Astrocyte (in vitro differentiated cells and primary cell): ENCODE measurements at regions not wholly inside any gene's neighbourhood (a gene's known extent, or its start where the extent isn't known, plus 50 kb on each side); places are given as distances from the start of the nearest gene placed in this dataset.

ENCODE experiments used
- DNase-seq: peaks from one replicate; pipeline ENCODE4 v3.0.0-alpha.2; 2010; ENCODE audit warnings: low read depth
- FAIRE-seq: peaks from 2 replicates; lab custom pipeline; 2011; peaks lifted over from hg19 to GRCh38; lab: Jason Lieb, UNC
- H2AFZ ChIP-seq: 2 replicates; pipeline ENCODE4 v1.6.0; 2012; ENCODE audit warnings: low read depth, low read length, inconsistent platforms
- H3K27ac ChIP-seq: 2 replicates; pipeline ENCODE4 v1.5.1; 2011; ENCODE audit warnings: low read depth, low read length, inconsistent platforms
- H3K27me3 ChIP-seq: 2 replicates; pipeline ENCODE4 v1.6.0; 2011; ENCODE audit warnings: low read length, inconsistent platforms; ENCODE audit not compliant: insufficient read depth
- H3K36me3 ChIP-seq: 2 replicates; pipeline ENCODE4 v1.5.1; 2011; ENCODE audit warnings: low read length, inconsistent platforms; ENCODE audit not compliant: insufficient read depth
- H3K4me1 ChIP-seq: 2 replicates; pipeline ENCODE4 v1.5.1; 2011; ENCODE audit warnings: low read length, inconsistent platforms; ENCODE audit not compliant: insufficient read depth
- H3K4me2 ChIP-seq: 2 replicates; pipeline ENCODE4 v1.6.0; 2012; ENCODE audit warnings: low read length, inconsistent platforms
- H3K4me3 ChIP-seq: 2 replicates; pipeline ENCODE4 v1.5.1; 2011; ENCODE audit warnings: low read depth, mild to moderate bottlenecking, low read length, inconsistent platforms; ENCODE audit not compliant: insufficient read depth
- H3K79me2 ChIP-seq: 2 replicates; pipeline ENCODE4 v1.6.0; 2012; ENCODE audit warnings: mild to moderate bottlenecking, low read length, inconsistent platforms; ENCODE audit not compliant: insufficient read depth
- H3K9ac ChIP-seq: 2 replicates; pipeline ENCODE4 v1.6.0; 2012; ENCODE audit warnings: mild to moderate bottlenecking, low read length, inconsistent platforms
- H3K9me3 ChIP-seq: 2 replicates; pipeline ENCODE4 v1.5.1; 2012; ENCODE audit warnings: low read depth, mild to moderate bottlenecking, low read length, inconsistent platforms; ENCODE audit not compliant: insufficient read depth
- H4K20me1 ChIP-seq: 2 replicates; pipeline ENCODE4 v1.6.0; 2012; ENCODE audit warnings: low read length, inconsistent platforms; ENCODE audit not compliant: insufficient read depth
- H3K27ac Mint-ChIP-seq: one replicate; pipeline ENCODE4 v1.8.0; 2021; ENCODE audit warnings: mild to moderate bottlenecking, mixed read lengths; ENCODE audit not compliant: unreplicated experiment
- H3K27me3 Mint-ChIP-seq: one replicate; pipeline ENCODE4 v1.8.0; 2021; ENCODE audit warnings: low read depth, mixed read lengths; ENCODE audit not compliant: unreplicated experiment
- H3K36me3 Mint-ChIP-seq: one replicate; pipeline ENCODE4 v1.8.0; 2021; ENCODE audit warnings: low read depth, mixed read lengths; ENCODE audit not compliant: unreplicated experiment
- H3K4me1 Mint-ChIP-seq: one replicate; pipeline ENCODE4 v1.8.0; 2021; ENCODE audit warnings: low read depth, mixed read lengths; ENCODE audit not compliant: unreplicated experiment
- H3K4me3 Mint-ChIP-seq: one replicate; pipeline ENCODE4 v1.8.0; 2021; ENCODE audit warnings: mild to moderate bottlenecking, moderate library complexity, mixed read lengths; ENCODE audit not compliant: unreplicated experiment
- H3K9me3 Mint-ChIP-seq: one replicate; pipeline ENCODE4 v1.8.0; 2021; ENCODE audit warnings: mild to moderate bottlenecking, mixed read lengths; ENCODE audit not compliant: unreplicated experiment
- EZH2 ChIP-seq: IDR thresholded peaks from 2 replicates; pipeline ENCODE4 v1.6.1; 2012; ENCODE audit warnings: mild to moderate bottlenecking, low read length, inconsistent platforms; ENCODE audit not compliant: insufficient read depth
- TF ChIP-seq, protein P1 (sequence below): IDR thresholded peaks from 2 replicates; pipeline ENCODE4 v1.5.1; 2011; ENCODE audit warnings: low read depth, mild to moderate bottlenecking, inconsistent platforms, low read length, moderate library complexity; ENCODE audit not compliant: insufficient read depth

DNA sequence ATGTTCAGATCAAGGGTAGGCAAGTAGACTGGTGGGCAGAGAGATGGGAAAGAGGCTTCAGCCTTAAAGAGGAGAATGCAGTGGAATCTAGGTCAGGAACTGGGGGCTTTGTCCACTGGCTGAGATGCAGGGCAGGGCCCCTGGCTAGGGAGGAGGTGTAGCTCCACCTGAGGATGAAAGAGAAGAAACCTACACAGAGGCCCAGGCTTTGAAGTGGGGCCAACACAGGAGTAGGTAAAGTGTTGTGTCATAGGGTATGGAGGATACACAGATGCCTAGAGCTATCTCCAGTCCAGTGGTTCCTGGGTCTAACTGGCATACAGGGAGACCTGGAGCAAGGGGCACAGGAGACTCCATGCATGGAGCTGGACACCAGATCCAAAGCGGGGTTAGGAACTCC, 73.5 kb downstream of the RASSF10 start:
- Mint-ChIP-seq H3K36me3 (no peaks in the 10 kb centered on the region), H3K9me3 (peaks cover 12% of the 10 kb centered on the region), H3K27ac (no peak overlapping the region), H3K4me1 (no peaks in the 10 kb centered on the region), H3K4me3 (no peak overlapping the region), H3K27me3 (peaks cover 55% of the 10 kb centered on the region)
- Histone ChIP-seq H3K9ac (no peak overlapping the region), H3K9me3 (no peaks in the 10 kb centered on the region), H2AFZ (no peak overlapping the region), H3K4me3 (no peak overlapping the region), H3K79me2 (no peaks in the 10 kb centered on the region), H3K27me3 (peaks cover 36% of the 10 kb centered on the region), H3K27ac (no peak overlapping the region), H3K4me2 (no peak overlapping the region), H3K4me1 (no peaks in the 10 kb centered on the region), H4K20me1 (no peaks in the 10 kb centered on the region), H3K36me3 (no peaks in the 10 kb centered on the region)
- DNase-seq: no peak
- no peak for TF ChIP-seq EZH2
- TF ChIP-seq, protein P1, sequence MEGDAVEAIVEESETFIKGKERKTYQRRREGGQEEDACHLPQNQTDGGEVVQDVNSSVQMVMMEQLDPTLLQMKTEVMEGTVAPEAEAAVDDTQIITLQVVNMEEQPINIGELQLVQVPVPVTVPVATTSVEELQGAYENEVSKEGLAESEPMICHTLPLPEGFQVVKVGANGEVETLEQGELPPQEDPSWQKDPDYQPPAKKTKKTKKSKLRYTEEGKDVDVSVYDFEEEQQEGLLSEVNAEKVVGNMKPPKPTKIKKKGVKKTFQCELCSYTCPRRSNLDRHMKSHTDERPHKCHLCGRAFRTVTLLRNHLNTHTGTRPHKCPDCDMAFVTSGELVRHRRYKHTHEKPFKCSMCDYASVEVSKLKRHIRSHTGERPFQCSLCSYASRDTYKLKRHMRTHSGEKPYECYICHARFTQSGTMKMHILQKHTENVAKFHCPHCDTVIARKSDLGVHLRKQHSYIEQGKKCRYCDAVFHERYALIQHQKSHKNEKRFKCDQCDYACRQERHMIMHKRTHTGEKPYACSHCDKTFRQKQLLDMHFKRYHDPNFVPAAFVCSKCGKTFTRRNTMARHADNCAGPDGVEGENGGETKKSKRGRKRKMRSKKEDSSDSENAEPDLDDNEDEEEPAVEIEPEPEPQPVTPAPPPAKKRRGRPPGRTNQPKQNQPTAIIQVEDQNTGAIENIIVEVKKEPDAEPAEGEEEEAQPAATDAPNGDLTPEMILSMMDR: no peak
- FAIRE-seq: no peak

DNA sequence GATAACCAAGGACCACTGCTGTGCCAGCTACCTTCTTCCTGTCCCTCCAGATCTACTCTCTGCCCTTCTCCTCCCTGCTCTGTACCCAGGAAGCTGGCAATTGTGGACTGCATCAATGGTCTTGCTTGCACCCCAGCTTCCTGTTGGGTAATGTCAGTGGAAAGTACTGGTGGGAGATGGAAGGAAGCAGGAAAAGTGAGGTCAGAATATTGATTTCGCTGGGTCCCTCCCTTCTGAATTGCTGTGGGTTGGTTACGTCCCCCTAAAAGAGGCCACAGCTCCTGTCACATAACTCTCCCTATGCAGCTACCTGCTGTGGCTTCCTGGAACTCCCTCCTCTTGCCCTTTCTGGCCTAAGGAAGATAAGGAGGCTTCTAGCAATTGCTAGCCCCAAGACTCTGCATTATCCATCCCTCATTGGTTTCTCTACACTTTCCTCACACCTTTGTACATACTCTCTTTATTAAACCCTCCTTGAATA, 81.2 kb downstream of the RASSF10 start:
- no peak overlapping the region for H2AFZ ChIP-seq
- DNase-seq: no peak
- H3K4me2 ChIP-seq: no peak overlapping the region
- no peak for TF ChIP-seq EZH2
- TF ChIP-seq, protein P1: no peak
- no peaks in the 10 kb centered on the region for H3K79me2 ChIP-seq
- H3K9ac ChIP-seq: no peak overlapping the region
- Mint-ChIP-seq H3K9me3 (peaks cover 16% of the 10 kb centered on the region), H3K4me1 (peaks cover 2% of the 10 kb centered on the region), H3K4me3 (no peak overlapping the region), H3K27ac (no peak overlapping the region), H3K36me3 (no peaks in the 10 kb centered on the region), H3K27me3 (peaks cover 8% of the 10 kb centered on the region)
- H3K27ac ChIP-seq: no peak overlapping the region
- no peak for FAIRE-seq
- no peaks in the 10 kb centered on the region for H3K36me3 ChIP-seq
- H3K4me3 ChIP-seq: no peak overlapping the region
- no peaks in the 10 kb centered on the region for H4K20me1 ChIP-seq
- H3K4me1 ChIP-seq: no peaks in the 10 kb centered on the region
- H3K27me3 ChIP-seq: peaks cover 1% of the 10 kb centered on the region
- H3K9me3 ChIP-seq: no peaks in the 10 kb centered on the region

DNA sequence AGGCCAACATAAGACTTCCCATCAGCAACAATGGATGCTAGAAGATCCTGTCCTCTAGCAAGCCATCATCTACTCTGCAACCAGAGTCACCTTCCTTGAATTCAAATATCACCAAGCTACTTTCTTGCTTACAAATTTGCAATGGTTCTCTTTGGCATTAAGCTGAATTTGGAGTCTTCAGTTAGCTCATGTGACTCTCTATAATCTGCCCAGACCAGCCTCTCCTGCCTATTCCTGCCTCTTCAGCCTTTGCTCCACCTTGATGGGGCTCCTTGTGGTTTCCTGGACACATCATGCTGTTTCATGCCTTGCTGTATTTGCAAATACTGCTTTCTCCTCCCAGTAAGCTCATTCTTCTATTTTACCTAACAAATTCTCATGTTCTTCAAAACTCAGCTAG, 82.3 kb downstream of the RASSF10 start:
- Mint-ChIP-seq H3K9me3 (peaks cover 16% of the 10 kb centered on the region), H3K4me3 (no peak overlapping the region), H3K36me3 (no peaks in the 10 kb centered on the region), H3K27me3 (peaks cover 4% of the 10 kb centered on the region), H3K4me1 (peaks cover 2% of the 10 kb centered on the region), H3K27ac (no peak overlapping the region)
- H3K4me1 ChIP-seq: no peaks in the 10 kb centered on the region
- no peaks in the 10 kb centered on the region for H3K36me3 ChIP-seq
- no peak overlapping the region for H3K9ac ChIP-seq
- no peaks in the 10 kb centered on the region for H3K27me3 ChIP-seq
- H3K27ac ChIP-seq: no peak overlapping the region
- no peaks in the 10 kb centered on the region for H4K20me1 ChIP-seq
- no peak for FAIRE-seq
- H3K9me3 ChIP-seq: no peaks in the 10 kb centered on the region
- H3K4me2 ChIP-seq: no peak overlapping the region
- H3K4me3 ChIP-seq: no peak overlapping the region
- DNase-seq: no peak
- H3K79me2 ChIP-seq: no peaks in the 10 kb centered on the region
- H2AFZ ChIP-seq: no peak overlapping the region
- TF ChIP-seq EZH2: no peak
- TF ChIP-seq, protein P1: no peak
